Hematopoietic multipotent progenitor cell treated with erythropoietin and hydrocortisone succinate and interleukin-3 and kit ligand, for 6 days (in vitro differentiated cells): ENCODE measurements at regions not wholly inside any gene's neighbourhood (a gene's known extent, or its start where the extent isn't known, plus 50 kb on each side); places are given as distances from the start of the nearest gene placed in this dataset.
"Not testable (repeated sequence)": the region's sequence is repeated elsewhere in the genome, so short reads cannot be mapped to it uniquely, and the experiment has no call there.

Experiments
- DNase-seq: peaks from one replicate; pipeline ENCODE4 v3.0.0-alpha.2; 2015

DNA sequence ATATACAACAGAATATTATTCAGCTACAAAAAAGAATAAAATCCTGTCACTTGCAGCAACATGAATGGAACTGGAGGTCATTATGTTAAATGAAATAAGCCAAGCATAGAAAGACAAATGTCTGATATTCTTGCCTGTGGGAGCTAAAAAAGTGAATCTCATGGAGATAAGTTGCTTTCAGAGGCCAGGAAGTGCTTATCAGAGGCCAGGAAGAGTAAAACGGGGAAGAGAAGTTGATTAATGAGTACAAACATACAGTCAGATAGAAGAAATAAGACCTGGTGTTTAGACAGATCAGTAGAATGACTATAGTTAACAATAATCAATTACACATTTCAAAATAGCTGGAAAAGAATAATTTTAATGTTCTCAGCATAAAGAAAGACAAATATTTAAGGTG is 54.4 kb upstream of the CPHXL start:
- no peak for DNase-seq

DNA sequence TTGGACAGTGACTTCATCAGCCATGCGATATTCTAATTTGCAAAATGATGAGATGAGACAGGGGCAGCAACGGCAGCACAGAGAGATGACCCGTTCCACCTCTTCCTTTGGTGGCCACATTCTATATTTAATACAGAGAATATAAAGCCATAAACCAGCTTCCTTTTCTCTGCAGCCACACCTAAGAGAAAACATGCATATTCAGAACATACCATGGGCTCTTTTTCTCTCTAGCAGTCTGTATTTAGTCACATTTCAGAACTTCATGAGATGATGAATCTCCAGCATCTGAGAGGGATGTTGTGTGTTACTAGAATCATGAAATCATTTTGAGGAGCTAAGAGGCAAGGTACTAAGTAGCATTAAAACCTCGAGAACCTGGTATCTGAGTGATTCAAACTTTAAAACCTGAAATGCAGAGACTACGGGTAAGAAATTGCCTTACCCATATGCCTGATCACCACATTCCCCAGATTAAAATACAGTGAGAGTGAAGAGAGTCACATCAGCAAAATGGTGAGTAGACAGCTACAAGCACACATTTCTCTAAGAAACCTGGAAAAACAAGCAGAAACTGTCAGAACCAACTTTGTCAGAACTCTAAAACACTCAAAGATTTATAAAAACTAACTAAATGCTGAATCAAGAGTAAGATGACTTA is 55.5 kb upstream of the CPHXL start:
- no peak for DNase-seq

DNA sequence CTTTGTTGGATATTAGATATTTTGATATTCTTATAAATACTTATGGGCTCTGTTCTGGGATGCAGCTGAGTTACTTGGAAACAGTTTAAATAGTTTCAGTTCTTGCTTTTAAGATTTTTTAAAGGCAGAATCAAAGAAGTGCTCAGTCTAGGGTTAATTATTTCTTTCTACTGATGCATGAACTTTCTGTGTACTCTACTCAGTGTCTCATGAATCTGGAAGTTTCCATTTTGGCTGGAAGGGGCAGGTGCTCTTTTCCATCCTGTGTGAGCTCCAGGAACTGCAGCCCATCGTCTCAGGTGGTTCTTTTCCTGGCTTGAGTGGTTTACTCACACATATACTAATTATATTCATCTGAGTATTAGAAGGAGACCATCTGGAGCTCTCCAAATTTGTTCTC is 61.1 kb upstream of the CPHXL start:
- no peak for DNase-seq

DNA sequence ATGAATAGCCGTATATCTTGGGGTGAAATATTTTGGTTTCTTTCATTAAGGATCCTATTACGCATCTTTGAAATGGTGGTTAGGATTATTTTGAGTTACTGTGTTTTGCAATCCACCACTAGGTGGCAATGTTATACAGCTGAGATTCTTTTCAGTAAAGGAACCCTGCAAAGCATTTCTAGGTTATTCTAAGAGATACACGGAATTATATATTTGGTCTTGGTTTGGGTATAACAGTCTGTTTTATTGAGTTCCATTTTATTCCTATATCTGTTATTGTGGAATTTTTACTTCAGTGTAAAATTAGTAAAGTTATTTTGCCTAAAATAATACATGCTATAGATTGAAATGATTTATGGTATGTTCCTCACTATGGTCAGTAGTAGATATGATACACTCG is 62.9 kb upstream of the CPHXL start:
- peak; percentile 78 for DNase-seq

DNA sequence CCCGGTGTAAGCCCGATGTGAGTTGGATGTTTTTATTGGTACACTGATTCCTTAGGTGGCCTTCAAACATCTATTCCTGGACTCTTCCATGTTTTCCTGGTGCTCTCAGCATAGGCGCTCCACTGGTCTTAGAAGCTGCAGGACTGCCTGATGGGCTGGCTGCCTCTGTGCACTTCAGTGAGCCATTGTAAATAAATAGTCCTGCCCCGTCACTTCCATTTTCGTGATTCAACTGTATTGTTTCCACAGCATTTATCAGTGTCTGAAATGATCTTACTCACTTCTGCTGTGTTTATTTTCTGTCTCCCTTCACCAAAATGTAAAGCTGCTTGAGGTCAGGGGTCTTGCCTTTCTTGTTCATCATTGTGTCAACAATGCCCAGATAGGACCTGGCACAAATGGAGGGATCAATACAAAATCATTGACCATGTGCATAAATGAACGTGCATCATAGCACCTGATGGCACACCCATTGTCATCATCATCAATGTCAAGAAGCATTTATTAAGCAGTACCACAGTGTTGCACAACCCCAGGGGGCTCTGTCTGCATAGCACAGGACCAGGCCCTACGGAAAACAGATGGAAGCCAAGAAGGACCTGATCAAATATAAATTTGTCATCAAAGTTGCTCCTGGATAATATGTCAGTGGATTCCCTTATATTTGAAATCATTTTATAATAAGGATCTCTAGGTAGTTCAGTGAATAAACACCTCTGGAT is 66.6 kb upstream of the CPHXL start:
- no peak for DNase-seq

DNA sequence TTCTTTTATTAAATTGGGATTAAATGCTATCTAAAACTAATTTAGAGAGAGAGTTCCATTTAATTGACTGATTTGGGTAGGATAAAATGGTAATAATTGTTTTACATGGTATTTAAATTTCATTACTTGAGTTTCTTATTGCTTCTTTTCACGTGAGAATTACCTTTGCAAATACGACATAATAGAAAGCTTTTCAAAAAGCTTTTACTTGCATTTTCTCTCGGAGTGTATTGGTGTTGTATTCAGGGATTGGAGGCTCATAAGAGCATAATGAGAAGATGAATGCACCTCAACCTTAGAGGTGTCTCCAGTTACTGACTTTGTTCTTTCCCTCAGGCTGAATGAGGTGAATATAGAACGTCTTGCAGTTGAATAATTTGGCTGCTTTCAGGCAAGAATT is 67.4 kb upstream of the CPHXL start:
- no peak for DNase-seq

DNA sequence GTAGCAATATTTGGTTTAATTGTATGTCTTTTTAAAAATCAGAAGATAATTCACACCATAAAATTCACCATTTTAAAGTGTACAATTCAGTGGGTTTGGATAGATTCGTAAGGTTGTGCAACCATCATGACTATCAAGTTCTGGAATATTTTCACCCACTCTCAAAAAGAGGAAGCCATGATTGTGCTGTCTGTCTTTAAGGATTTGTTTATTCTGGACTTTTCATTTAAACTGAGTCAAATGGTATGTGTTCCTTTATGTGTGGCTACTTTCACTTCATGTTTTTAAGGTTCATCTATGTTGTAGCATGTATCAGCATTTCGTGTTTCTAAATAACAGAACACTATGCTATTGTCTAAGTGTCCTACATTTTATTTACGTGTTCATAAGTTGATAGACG is 68.1 kb upstream of the CPHXL start:
- DNase-seq, result no peak

DNA sequence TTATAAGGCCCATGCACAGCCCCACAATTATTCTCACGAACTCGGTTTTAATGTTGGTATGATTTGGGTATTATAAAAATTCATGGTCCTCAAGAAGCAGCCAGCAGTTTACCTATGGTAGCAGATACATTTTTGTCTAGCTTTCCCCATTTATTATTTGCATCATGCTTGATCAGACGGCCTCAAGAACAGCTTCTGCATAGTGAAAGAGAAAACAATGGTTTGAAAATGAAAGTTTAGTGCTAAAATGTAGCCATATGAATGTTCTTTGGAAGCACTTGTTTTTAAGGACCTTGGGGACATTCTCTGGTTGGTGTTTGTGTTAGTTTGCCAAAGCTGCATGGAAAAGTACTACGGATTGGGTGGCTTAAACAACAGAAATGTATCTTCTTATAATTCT is 72.4 kb upstream of the CPHXL start:
- no peak for DNase-seq

DNA sequence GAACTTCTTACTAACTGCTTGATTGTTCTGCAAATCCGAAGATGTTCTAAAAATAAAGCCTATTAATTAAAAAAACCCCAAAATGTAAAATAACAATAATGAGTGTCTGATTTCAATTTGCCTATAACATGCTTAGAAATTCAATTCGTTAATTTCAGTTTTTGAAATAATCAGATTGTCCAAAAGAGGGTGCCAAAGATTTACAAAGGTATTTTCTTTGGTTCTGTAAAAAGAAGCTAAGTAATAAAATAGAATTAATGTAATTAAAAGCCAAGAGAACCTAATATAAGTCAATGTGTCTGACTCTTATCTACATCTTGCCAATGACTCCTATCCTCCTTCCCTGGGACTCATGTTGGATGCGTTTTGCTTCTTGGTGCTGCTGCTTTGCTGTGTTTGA is 75.0 kb upstream of the CPHXL start:
- DNase-seq, result no peak

DNA sequence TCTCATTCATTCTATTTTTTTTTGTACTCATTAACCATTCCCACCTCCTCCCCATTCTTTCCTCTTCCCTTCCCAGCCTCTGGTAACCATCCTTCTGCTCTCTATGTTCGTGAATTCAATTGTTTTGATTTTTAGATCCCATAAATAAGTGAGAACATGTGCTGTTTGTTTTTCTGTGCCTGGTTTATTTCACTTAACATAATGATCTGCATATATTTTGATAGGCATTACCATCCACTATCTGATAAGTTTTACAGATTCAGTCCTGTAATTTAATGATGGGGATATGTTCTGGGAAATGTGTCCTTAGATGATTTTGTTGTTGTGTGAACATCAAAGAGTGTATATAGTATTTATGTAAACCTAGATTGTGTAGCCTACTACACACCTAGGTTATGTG is 77.5 kb upstream of the CPHXL start:
- DNase-seq, result no peak

DNA sequence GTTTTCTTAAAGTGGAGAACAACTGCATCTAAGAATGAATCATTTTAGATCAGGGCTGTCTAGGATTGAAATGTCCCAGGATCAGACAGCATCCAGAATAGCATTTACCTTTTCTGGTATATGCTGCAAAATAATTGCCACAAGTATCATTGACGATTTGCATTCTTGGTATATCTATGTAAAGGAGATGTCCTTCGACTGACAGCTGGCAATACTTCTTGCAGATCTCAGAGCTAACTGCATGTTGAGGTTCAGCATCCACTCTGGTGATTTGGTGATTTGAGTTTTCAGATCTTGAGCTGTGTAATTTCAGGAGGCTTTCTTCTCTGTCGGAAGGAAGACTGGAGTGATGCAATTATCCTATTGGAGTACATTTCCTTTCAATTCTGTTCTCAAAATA is 78.1 kb upstream of the CPHXL start:
- DNase-seq, result no peak

DNA sequence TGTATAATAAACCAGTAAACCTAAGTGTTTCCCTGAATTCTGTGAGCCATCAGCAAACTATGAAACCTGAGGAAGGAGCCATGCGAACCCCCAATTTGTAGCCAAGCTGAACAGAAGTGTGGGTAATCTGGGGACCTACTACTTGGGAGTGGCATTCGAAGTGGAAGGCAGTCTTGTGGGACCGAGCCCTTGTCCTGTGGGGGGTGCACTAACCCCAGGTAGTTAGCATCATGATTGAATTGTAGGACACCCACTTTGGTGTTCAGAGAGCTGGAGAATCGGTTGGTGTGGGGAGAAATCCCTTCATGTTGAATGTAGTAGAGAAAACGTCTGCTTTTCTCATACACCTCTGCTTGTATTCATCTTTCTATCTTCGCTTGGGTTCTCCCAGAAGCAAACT is 79.7 kb upstream of the CPHXL start:
- DNase-seq, result no peak

DNA sequence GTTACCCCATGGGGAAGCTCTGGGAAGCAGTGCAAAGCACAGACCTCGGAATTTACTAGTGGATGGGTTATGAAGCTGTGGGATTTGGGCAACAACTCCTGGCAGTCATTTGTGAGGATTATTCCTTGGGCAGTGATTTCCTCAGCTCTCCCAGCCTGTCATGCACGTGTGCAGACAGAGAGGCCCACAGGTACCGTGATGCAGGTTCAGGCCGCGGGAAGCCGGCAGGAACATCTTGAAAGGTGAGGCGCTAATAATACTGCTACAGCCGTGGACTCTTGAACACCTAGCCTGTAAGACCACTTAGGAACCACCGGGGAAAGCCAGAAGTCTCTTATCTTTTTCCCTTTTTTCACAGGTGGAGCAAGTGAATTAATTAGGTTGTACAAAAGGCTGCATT is 80.2 kb upstream of the CPHXL start:
- DNase-seq, result no peak

DNA sequence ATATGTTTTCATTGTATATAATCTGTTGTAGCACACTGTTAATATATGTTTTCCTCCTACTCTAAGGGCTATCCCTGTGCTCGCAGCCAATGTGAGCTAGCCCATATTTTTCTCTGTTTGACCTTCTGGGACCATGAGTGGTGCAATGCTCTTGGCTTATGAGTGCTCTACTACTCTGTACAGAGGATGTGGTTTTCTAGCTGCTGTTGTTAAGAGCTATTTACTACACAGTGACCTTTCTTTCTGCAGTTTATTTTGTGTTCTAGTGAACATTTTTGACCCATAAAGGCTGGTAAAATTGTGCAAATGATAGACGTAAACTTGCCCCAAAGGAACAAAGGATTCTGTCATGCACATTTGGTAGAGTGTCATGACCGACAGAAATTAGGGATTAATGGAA is 84.1 kb upstream of the CPHXL start:
- no peak for DNase-seq

DNA sequence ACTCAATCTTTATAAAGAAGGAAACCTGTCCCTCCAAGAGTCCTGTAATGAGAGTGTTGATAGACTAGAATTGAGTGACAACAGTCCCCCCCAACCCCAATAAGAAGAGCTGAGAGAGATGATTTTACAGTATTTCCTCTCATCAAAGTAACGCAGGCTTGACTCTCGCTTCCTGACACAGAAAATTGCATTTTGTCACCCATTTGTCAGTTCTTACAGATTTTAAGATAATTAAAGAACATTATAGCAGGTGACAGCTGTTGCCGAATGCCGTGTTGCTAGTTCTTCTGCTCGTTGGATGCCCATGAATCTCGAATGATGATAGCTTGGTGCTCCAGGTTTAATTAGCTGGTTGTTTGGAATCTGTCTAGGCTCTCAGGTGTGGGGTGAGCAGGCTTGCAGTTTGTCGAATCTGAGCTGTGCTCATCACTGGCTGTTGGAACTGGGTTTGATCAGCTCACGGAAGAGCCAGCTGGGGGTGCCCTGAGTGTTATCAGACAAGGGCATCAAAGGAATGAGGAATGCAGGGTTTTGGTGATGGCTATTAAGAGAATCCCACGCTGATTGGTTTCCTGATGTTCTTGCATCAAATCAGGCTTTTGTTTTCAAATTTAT is 84.8 kb upstream of the CPHXL start:
- DNase-seq, result no peak

DNA sequence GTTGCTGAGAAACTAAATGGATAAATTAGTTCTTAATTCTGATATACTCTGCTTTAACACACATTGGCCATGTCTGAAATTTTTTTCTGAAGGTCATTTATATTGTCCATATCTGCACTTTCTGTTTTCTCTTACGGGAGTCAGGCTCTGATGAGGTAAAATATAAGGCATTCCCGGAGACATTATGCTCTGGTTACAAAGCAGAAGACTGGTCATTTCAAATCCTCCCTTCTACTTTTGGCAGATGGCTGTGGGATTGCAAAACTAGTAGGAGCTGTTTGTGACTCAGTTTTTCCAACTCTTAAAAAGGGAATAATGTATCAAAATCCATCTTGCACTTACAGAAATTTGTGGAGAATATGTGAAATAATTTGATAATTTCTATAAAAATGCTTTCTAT is 92.2 kb upstream of the CPHXL start:
- DNase-seq, result no peak

DNA sequence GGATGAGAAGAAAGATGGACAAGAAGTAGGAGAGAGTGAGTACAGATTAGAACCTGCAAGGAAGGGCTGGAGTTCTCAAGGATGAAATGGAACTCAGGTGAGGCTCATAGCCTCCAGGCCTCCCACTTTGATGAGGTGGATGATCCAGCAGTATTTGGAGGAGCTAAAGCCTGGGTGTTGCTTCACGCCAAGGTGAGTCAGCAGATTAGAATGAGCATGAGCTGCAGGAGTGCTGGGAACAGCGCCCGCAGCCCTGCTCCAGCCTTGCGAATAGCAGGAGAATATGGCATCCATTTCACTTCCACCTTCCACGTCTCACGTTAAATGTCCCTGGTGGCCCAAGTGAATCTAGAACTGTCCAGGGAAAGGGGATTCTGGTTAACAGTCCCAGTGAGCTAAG is 94.4 kb upstream of the CPHXL start:
- no peak for DNase-seq

DNA sequence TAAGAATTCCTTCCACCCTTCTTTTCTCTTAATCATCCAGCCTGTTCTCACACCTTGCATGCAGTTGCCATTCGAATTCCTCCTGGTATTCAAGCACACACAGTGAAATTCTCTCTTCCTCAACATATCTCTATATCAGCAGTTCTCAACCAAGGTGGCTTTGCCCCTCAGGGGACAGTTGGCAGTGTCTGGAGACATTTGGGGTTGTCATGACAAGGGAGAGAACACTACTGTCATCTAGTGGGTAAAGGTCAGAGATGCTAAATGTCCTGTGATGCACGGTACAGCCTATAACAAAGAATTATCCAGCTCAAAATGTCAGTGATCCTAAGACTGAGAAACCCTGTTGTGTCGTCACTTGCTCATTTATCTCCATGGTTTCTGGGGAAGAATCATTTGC is 94.8 kb upstream of the CPHXL start:
- peak; percentile 1 for DNase-seq

DNA sequence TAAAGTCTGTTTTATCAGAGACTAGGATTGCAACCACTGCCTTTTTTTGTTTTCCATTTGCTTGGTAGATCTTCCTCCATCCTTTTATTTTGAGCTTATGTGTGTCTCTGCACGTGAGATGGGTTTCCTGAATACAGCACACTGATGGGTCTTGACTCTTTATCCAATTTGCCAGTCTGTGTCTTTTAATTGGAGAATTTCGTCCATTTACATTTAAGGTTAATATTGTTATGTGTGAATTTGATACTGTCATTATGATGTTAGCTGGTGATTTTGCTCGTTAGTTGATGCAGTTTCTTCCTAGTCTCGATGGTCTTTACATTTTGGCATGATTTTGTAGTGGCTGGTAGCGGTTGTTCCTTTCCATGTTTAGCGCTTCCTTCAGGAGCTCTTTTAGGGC is 99.5 kb upstream of the CPHXL start:
- not testable (repeated sequence) for DNase-seq

DNA sequence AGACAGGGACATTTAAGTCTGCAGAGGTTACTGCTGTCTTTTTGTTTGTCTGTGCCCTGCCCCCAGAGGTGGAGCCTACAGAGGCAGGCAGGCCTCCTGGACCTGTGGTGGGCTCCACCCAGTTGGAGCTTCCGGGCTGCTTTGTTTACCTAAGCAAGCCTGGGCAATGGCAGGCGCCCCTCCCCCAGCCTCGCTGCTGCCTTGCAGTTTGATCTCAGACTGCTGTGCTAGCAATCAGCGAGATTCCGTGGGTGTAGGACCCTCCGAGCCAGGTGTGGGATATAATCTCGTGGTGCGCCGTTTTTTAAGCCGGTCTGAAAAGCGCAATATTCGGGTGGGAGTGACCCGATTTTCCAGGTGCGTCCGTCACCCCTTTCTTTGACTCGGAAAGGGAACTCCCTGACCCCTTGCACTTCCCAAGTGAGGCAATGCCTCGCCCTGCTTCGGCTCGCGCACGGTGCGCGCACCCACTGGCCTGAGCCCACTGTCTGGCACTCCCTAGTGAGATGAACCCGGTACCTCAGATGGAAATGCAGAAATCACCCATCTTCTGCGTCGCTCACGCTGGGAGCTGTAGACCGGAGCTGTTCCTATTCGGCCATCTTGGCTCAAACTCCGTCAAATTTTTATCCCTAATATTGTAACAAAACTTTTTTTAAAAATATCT is 101.2 kb upstream of the CPHXL start:
- DNase-seq, result not testable (repeated sequence)

DNA sequence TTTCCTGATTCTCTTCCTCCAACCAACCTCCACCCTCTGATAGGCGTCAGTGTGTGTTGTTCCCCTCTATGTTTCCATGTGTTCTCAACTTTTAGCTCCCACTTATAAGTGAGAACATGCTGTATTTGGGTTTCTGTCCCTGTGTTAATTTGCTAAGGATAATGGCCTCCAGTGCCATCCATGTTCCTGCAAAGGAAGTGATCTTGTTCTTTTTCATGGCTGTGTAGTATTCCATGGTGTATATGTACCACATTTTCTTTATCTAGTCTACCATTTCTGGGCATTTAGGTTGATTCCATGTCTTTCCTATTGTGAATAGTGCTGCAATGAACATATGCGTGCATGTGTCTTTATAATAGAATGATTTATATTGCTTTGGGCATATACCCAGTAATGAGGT is 107.1 kb upstream of the CPHXL start:
- not testable (repeated sequence) for DNase-seq

DNA sequence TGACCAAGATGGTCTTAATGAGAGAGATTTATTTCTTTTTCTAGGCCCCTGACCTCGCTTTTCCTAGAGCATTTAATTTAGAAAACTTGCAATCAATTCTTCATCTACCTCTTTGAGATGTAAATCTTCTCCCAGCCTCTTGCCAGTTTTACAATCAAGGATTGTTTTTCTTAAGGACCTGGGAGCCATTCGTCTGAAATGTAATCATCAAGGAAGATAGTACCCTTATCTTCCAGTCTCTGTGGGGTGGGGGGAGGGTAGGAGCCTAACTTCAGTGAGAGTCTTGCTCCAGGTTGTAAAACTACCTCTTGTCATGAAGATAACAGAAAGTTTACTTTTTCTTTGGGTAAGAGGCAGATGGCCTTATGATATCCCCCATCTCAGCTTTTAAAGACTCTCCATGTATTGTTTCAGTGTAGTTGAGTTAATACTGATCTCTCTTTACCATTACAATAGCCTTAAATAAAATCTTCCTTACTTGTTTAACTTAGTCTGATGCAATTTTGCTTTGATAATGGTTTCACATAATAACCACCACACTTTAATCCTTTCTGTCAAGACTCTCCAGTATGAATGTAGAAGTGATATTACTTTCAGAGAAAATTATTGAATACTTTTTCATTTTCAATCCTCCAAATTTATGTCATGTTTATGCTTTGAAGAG is 110.2 kb upstream of the CPHXL start:
- DNase-seq, result no peak

DNA sequence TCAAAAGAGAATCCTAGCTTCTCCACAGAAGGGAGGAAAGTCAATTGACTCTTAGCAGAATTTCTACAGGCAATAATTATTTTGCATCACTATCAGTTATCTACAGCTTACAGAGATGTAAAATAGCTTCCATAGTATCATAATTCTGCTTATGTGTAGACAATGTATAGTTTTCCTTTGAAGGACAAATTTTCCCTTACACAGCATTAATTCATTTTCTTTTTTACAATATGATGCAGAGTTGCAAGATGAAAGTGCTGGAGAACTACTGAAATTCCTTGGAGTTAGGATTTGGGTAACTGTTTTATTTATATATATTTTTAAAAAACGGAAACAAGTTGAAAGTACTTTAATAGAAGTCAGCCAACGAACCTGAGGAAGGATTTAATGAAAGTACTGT is 111.0 kb upstream of the CPHXL start:
- no peak for DNase-seq

DNA sequence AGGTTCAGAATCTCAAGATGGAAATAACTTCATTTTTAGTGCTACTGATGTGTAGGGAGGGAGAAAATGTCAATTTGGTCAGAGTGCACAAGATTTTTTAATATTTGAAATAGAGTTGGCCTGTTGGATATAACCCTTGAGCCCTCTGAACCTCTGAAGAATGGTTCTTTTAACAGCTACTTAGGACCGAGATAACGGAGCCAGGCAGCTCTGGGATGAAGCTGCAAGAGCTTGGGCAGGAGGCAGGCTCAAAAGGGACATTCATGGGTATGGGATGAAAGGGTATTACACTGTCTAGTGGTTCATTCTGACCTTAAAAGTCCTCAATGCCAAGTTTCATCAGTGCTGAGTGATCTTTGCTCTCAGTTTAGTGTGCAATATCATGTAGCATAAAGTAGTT is 111.4 kb upstream of the CPHXL start:
- DNase-seq, result no peak
